ENCODE measurements at regions not wholly inside any gene's neighbourhood (a gene's known extent, or its start where the extent isn't known, plus 50 kb on each side); places are given as distances from the start of the nearest gene placed in this dataset.

DNA sequence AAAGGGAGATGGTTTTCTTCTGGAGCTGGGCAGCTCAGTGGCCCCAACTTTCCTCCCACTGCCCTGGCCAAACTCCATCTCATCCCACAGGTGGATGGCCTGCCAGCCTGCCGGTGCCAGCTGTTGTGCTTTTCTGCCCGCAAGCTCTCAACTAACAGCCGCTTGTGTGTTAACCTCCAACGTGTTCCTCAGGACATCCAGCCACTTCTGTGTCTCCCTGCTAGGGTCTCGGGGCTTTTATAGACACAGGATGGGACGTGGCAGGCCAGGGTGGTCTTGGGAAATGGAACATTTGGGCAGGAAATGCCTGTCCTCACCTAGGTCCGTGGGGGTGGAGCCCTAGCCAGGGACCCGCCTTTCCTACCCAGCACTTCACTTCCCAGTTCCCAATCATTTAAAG lies 171.1 kb upstream of the RGS17 start:
- TF ChIP-seq ZZZ3 (CRISPR knock-in tag; IDR thresholded peaks at IDR 0.05; ENCODE audit: borderline replicate concordance), result no peak
- no peak for TF ChIP-seq ZC3H4 (CRISPR knock-in tag; IDR thresholded peaks at IDR 0.05; ENCODE audit: borderline replicate concordance)
- TF ChIP-seq, protein P1, sequence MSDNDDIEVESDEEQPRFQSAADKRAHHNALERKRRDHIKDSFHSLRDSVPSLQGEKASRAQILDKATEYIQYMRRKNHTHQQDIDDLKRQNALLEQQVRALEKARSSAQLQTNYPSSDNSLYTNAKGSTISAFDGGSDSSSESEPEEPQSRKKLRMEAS (IDR thresholded peaks at IDR 0.05), result no peak
- no peak for TF ChIP-seq FOXA1 (IDR thresholded peaks at IDR 0.05)
- TF ChIP-seq FOXA1 (CRISPR knock-in tag; IDR thresholded peaks at IDR 0.05), result no peak
- TF ChIP-seq, protein P2, sequence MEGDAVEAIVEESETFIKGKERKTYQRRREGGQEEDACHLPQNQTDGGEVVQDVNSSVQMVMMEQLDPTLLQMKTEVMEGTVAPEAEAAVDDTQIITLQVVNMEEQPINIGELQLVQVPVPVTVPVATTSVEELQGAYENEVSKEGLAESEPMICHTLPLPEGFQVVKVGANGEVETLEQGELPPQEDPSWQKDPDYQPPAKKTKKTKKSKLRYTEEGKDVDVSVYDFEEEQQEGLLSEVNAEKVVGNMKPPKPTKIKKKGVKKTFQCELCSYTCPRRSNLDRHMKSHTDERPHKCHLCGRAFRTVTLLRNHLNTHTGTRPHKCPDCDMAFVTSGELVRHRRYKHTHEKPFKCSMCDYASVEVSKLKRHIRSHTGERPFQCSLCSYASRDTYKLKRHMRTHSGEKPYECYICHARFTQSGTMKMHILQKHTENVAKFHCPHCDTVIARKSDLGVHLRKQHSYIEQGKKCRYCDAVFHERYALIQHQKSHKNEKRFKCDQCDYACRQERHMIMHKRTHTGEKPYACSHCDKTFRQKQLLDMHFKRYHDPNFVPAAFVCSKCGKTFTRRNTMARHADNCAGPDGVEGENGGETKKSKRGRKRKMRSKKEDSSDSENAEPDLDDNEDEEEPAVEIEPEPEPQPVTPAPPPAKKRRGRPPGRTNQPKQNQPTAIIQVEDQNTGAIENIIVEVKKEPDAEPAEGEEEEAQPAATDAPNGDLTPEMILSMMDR (CRISPR knock-in tag; IDR thresholded peaks at IDR 0.05), result no peak
- no peak for TF ChIP-seq BHLHE40 (IDR thresholded peaks at IDR 0.05; ENCODE audit: low read length)
- TF ChIP-seq KDM4B (CRISPR knock-in tag; IDR thresholded peaks at IDR 0.05), result no peak
- TF ChIP-seq, protein P3, sequence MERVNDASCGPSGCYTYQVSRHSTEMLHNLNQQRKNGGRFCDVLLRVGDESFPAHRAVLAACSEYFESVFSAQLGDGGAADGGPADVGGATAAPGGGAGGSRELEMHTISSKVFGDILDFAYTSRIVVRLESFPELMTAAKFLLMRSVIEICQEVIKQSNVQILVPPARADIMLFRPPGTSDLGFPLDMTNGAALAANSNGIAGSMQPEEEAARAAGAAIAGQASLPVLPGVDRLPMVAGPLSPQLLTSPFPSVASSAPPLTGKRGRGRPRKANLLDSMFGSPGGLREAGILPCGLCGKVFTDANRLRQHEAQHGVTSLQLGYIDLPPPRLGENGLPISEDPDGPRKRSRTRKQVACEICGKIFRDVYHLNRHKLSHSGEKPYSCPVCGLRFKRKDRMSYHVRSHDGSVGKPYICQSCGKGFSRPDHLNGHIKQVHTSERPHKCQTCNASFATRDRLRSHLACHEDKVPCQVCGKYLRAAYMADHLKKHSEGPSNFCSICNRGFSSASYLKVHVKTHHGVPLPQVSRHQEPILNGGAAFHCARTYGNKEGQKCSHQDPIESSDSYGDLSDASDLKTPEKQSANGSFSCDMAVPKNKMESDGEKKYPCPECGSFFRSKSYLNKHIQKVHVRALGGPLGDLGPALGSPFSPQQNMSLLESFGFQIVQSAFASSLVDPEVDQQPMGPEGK (CRISPR knock-in tag; IDR thresholded peaks at IDR 0.05), result no peak
- TF ChIP-seq CENPT (CRISPR knock-in tag; IDR thresholded peaks at IDR 0.05; ENCODE audit: low read depth), result no peak
